Neural progenitor cell (in vitro differentiated cells): ENCODE measurements at regions not wholly inside any gene's neighbourhood (a gene's known extent, or its start where the extent isn't known, plus 50 kb on each side); places are given as distances from the start of the nearest gene placed in this dataset.

Source experiments
- DNase-seq: peaks from one replicate; pipeline ENCODE4 v3.0.0-alpha.2; 2016; ENCODE audit warnings: low spot score
- H2AFZ ChIP-seq: fragments of 200-600 bp; sonication (generic); replicated peaks from 2 replicates; pipeline ENCODE4 v1.6.1; 2016; ENCODE audit warnings: antibody characterized with exemption
- H3F3A ChIP-seq: fragments of 200-600 bp; sonication (generic); 2 replicates; pipeline ENCODE4 v1.6.1; 2016; ENCODE audit warnings: antibody characterized with exemption, low read depth
- H3K27ac ChIP-seq: fragments of 200-600 bp; sonication (generic); 2 replicates; pipeline ENCODE4 v1.5.1; 2016; ENCODE audit warnings: mild to moderate bottlenecking
- H3K27me3 ChIP-seq: fragments of 200-600 bp; sonication (generic); 2 replicates; pipeline ENCODE4 v1.6.1; 2016; ENCODE audit warnings: mild to moderate bottlenecking, moderate library complexity
- H3K36me3 ChIP-seq: fragments of 200-600 bp; sonication (generic); 2 replicates; pipeline ENCODE4 v1.5.1; 2016
- H3K4me1 ChIP-seq: fragments of 200-600 bp; sonication (generic); 2 replicates; pipeline ENCODE4 v1.6.1; 2016; ENCODE audit warnings: mixed run types
- H3K4me2 ChIP-seq: fragments of 200-600 bp; sonication (generic); 2 replicates; pipeline ENCODE4 v1.6.1; 2016
- H3K4me3 ChIP-seq: fragments of 200-600 bp; sonication (generic); 2 replicates; pipeline ENCODE4 v1.5.1; 2016
- H3K79me2 ChIP-seq: fragments of 200-600 bp; sonication (generic); 2 replicates; pipeline ENCODE4 v1.6.1; 2016; ENCODE audit warnings: low read depth
- H3K9ac ChIP-seq: fragments of 200-600 bp; sonication (generic); 2 replicates; pipeline ENCODE4 v1.6.1; 2016
- H3K9me3 ChIP-seq: fragments of 200-600 bp; sonication (generic); 2 replicates; pipeline ENCODE4 v1.5.1; 2016; ENCODE audit warnings: low read depth
- H4K20me1 ChIP-seq: fragments of 200-600 bp; sonication (generic); 2 replicates; pipeline ENCODE4 v1.6.1; 2016; ENCODE audit warnings: low read depth
- H3K27ac Mint-ChIP-seq: 3 replicates; pipeline ENCODE4 v1.8.0; 2021; ENCODE audit warnings: mixed read lengths
- H3K27me3 Mint-ChIP-seq: 2 replicates; pipeline ENCODE4 v1.8.0; 2022; ENCODE audit warnings: low read depth, mild to moderate bottlenecking, inconsistent platforms, moderate library complexity, mixed read lengths; ENCODE audit not compliant: insufficient read depth
- H3K36me3 Mint-ChIP-seq: 3 replicates; pipeline ENCODE4 v1.8.0; 2021; ENCODE audit warnings: mixed read lengths
- H3K4me1 Mint-ChIP-seq: 3 replicates; pipeline ENCODE4 v1.8.0; 2021; ENCODE audit warnings: mixed read lengths
- H3K4me3 Mint-ChIP-seq: 3 replicates; pipeline ENCODE4 v1.8.0; 2021; ENCODE audit warnings: mild to moderate bottlenecking, moderate library complexity, mixed read lengths
- H3K9me3 Mint-ChIP-seq: 3 replicates; pipeline ENCODE4 v1.8.0; 2020; ENCODE audit warnings: mixed read lengths
- CTCF ChIP-seq: fragments of 200-600 bp; sonication (generic); IDR thresholded peaks from 2 replicates; pipeline ENCODE4 v1.5.1; 2017; ENCODE audit warnings: antibody characterized with exemption, mild to moderate bottlenecking
- EZH2 ChIP-seq: fragments of 200-600 bp; sonication (generic); IDR thresholded peaks from 2 replicates; pipeline ENCODE4 v1.6.1; 2017; ENCODE audit warnings: antibody characterized with exemption, mild to moderate bottlenecking, moderate library complexity
- EZH2phosphoT487 ChIP-seq: fragments of 200-600 bp; sonication (generic); IDR thresholded peaks from 2 replicates; pipeline ENCODE4 v1.6.1; 2017; ENCODE audit warnings: antibody characterized with exemption

DNA sequence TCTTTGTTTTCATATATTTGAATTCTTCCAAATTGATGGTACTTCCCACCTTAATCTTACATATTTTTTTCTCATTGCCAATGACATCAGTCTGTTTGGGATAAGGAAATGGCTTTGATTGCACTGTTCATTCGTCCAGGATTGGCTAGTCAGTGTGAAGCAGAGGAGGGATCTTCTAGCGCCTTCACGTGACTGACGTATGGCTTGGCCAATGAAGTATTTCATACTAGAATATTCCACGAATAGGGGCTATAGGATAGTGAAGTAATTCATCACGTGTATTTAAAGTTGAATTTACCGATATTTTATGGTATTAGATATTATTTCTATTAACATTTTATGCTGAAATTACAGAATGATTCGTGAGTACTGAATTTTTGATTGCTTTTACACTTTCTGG is 178.7 kb upstream of the ZFHX3 start:
- H3K27me3 ChIP-seq: no peaks in the 10 kb centered on the region
- H3K27ac ChIP-seq: no peak overlapping the region
- Mint-ChIP-seq H3K27me3 (no peaks in the 10 kb centered on the region), H3K4me1 (no peaks in the 10 kb centered on the region), H3K4me3 (no peak overlapping the region), H3K9me3 (no peaks in the 10 kb centered on the region), H3K36me3 (no peaks in the 10 kb centered on the region), H3K27ac (no peak overlapping the region)
- no peaks in the 10 kb centered on the region for H3K4me1 ChIP-seq
- no peak for DNase-seq
- no peaks in the 10 kb centered on the region for H4K20me1 ChIP-seq
- H3K36me3 ChIP-seq: no peaks in the 10 kb centered on the region
- no peak overlapping the region for H3K4me2 ChIP-seq
- no peak overlapping the region for H2AFZ ChIP-seq
- no peaks in the 10 kb centered on the region for H3F3A ChIP-seq
- H3K79me2 ChIP-seq: no peaks in the 10 kb centered on the region
- TF ChIP-seq CTCF (no peak), EZH2phosphoT487 (no peak), EZH2 (no peak)
- H3K9ac ChIP-seq: no peak overlapping the region
- H3K4me3 ChIP-seq: no peak overlapping the region
- H3K9me3 ChIP-seq: no peaks in the 10 kb centered on the region

GRCh38 chr16:73225983-73226382 is 178.1 kb upstream of the ZFHX3 start:
- no peaks in the 10 kb centered on the region for H3K27me3 ChIP-seq
- H3K36me3 ChIP-seq: no peaks in the 10 kb centered on the region
- Mint-ChIP-seq H3K36me3 (no peaks in the 10 kb centered on the region), H3K27ac (no peak overlapping the region), H3K4me1 (no peaks in the 10 kb centered on the region), H3K9me3 (no peaks in the 10 kb centered on the region), H3K27me3 (no peaks in the 10 kb centered on the region), H3K4me3 (no peak overlapping the region)
- no peaks in the 10 kb centered on the region for H3K79me2 ChIP-seq
- no peak overlapping the region for H2AFZ ChIP-seq
- no peaks in the 10 kb centered on the region for H3K4me1 ChIP-seq
- no peak overlapping the region for H3K4me3 ChIP-seq
- DNase-seq: no peak
- H4K20me1 ChIP-seq: no peaks in the 10 kb centered on the region
- no peak overlapping the region for H3K27ac ChIP-seq
- H3K9me3 ChIP-seq: no peaks in the 10 kb centered on the region
- no peaks in the 10 kb centered on the region for H3F3A ChIP-seq
- TF ChIP-seq EZH2phosphoT487: no peak
- no peak for TF ChIP-seq CTCF
- TF ChIP-seq EZH2: no peak
- no peak overlapping the region for H3K9ac ChIP-seq
- no peak overlapping the region for H3K4me2 ChIP-seq

GRCh38 chr16:73220836-73221235 is 172.9 kb upstream of the ZFHX3 start:
- H3K9me3 Mint-ChIP-seq: peaks cover 9% of the 10 kb centered on the region
- no peak for TF ChIP-seq EZH2
- TF ChIP-seq EZH2phosphoT487: no peak
- TF ChIP-seq CTCF: no peak
- no peaks in the 10 kb centered on the region for H3F3A ChIP-seq

More at GRCh38 chr16:73220836-73221235, 172.9 kb upstream of the ZFHX3 start:
- no peak overlapping the region for H3K4me2 ChIP-seq
- no peaks in the 10 kb centered on the region for H3K9me3 ChIP-seq
- DNase-seq: no peak
- H3K27me3 ChIP-seq: no peaks in the 10 kb centered on the region
- peaks cover 8% of the 10 kb centered on the region for H3K4me1 ChIP-seq
- peaks cover 9% of the 10 kb centered on the region for H3K4me1 Mint-ChIP-seq
- no peaks in the 10 kb centered on the region for H3K27me3 Mint-ChIP-seq
- H3K4me3 Mint-ChIP-seq: no peak overlapping the region
- H2AFZ ChIP-seq: no peak overlapping the region
- H3K9ac ChIP-seq: no peak overlapping the region
- H3K27ac Mint-ChIP-seq: no peak overlapping the region
- H3K4me3 ChIP-seq: no peak overlapping the region
- no peak overlapping the region for H3K27ac ChIP-seq
- H3K36me3 Mint-ChIP-seq: no peaks in the 10 kb centered on the region
- no peaks in the 10 kb centered on the region for H4K20me1 ChIP-seq
- H3K36me3 ChIP-seq: no peaks in the 10 kb centered on the region
- no peaks in the 10 kb centered on the region for H3K79me2 ChIP-seq
